ENCODE measurements at regions not wholly inside any gene's neighbourhood (a gene's known extent, or its start where the extent isn't known, plus 50 kb on each side); places are given as distances from the start of the nearest gene placed in this dataset.

DNA sequence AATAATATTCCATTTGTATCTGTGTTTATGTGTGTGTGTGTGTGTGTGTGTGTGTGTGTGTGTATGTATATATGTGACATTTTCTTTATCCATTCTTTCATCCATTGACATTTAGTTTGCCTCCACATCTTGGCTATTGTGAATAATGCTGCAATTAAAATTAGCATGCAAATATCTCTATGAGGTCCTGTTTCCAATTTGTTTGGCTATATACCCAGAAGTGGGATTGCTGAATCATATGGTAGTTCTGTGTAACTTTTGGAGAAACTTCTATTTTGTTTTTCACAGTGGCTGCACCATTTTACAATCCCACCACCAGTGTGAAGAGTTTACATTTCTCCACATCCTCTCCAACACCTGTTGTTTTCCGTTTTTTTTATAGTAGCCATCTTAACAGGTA is 53.1 kb downstream of the CH25H start:
- no peak for DNase-seq (ENCODE audit: low read depth)

DNA sequence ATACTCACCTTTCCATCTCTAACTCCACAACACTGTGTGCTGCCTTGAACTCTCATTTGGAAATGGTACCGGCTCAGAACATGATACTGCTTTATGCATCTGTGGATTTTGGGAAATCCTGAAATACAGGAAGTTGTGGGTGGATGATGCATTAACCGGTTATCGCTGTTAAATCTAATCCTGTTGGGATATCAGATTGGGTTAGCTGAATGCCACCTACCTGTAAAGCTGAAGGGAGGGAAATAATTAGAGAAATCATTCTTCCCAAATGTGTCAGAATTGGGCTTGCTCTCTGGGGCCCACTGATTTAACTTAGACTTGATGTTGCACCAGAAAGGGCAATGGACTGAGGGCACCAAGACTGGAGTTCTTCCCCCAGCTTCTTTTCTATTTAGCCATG is 54.0 kb downstream of the CH25H start:
- peak; percentile 30 for DNase-seq (ENCODE audit: low read depth)

- peak; percentile 47 for DNase-seq (ENCODE audit: low read depth)
Measured at GRCh38 chr10:89151857-89152256, 55.3 kb downstream of the CH25H start.

DNA sequence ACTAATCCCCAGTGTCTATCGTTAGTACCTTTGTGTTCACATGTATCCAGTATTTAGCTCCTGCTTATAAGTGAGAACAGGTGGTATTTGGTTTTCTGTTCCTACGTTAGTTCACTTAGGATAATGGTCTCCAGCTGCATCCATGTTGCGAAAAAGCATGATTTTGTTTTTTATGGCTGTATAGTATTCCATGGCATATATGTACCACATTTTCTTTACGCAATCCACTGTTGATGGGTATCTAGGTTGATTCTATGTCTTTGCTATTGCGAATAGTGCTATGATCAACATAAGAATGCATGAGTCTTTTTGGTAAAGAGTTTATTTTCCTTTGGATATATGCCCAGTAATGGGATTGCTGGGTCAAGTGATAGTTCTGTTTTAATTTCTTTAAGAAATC is 59.1 kb downstream of the CH25H start:
- no peak for DNase-seq (ENCODE audit: low read depth)

DNA sequence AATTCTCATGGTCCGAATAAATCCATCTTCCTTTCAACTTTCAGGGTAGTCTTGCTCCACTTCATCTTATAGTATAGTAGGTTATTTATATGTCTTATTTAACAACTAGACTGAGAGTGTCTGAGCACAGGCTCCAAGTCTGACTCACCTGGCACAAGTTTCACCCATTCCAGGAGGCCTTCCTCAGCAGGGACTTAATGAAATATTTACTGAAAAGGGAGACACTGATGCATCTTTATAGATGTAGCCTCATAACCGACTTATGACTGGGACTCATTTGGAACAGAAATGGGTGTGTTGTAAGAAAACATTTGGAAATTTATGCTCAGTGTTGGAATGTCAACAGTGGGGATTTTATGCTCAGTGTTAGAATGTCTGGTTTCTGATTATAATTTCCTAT is 59.9 kb downstream of the CH25H start:
- peak; percentile 75 for DNase-seq (ENCODE audit: low read depth)

- no peak for DNase-seq (ENCODE audit: low read depth)
Measured at GRCh38 chr10:89144836-89145235, 62.3 kb downstream of the CH25H start.

DNA sequence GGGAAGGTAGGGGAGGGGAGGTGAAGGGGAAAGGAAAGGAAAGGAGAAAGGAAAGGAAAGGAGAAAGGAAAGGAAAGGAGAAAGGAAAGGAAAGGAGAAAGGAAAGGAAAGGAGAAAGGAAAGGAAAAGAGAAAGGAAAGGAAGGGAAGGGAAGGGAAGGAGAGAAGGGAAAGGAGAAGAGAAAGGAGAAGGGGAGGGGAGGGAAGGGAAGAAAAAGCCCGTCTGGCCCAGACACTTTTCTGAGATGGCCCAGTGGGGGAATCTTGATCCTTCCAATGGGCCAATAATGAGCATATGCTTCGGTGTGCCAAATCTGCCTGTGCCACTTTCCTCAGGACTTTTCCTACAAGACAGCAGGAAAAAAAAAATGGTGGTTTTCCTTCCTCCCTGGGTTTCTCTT is 64.5 kb downstream of the CH25H start:
- no peak for DNase-seq (ENCODE audit: low read depth)

DNA sequence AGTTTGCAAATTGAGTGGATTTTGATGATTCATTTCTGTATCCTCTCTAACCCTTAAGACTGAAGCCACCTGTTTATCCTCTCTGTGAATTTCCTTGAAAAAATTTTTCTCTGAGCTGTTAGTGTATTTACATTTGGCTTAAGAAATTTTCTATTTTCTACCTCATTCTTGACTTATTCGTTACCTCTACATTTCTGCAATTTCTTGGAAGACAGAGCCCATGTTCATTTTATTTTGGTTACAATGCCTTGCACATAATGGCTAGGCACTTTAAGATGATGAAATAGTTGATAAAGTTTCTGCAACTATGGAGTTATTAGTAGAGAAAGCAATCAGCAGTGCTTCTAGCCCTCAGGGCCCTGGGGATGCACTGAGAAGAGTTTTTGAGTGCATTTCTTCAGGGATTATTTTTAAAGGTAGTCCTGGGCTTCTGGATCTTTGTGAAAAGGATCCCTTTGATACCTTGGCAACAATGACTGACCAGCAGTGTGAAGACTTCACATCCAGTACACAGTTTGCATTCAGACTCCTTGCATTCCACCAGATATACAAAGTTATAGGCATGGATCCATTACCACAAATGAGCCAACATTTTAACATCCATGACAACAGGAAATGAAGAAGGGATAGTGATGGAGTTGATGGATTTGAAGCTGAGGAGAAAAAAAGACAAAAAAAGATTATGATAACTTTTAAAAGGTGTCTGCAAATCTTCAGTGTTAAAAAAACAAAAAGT is 68.2 kb downstream of the CH25H start:
- no peak for DNase-seq (ENCODE audit: low read depth)

DNA sequence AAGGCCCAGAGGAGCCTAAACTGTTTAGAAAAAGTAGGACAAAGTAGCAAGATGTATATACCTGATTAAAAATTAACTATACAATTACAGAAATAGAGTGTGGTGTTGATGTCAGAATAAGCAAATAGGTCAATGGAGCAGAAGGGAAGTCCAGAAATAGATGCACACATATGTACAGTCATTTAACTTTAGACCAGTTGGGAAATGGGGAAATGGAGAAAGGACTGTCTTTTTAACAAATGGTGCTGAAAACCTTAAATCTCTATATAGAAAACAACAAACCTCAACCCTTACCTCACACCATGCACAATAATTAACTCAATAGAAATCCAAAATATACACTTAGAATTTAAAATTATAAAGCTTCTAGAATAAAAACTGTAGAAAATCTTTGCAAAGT is 72.2 kb downstream of the CH25H start:
- DNase-seq (ENCODE audit: low read depth), result no peak

DNA sequence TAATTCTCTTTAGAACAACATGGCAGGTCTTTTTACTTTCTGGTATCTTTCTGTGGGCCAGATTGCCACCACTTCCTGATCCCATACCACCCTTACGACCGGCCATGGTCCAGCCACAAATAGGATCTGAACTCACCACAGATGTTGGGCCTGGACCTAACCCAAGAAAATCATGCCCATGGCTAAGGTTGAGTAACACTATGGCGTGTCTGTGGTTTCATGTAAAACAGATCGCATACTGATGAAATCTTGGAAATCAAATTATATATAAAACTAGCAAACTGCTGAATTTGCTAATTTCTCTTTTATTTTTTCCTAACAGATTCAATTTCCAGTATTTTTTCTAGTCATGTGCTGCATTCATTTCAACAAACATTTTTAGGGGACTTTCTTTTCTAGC is 77.2 kb downstream of the CH25H start:
- DNase-seq (ENCODE audit: low read depth), result peak; percentile 94

- DNase-seq (ENCODE audit: low read depth), result peak; percentile 42
Measured at GRCh38 chr10:89122433-89123051, 84.6 kb downstream of the CH25H start.

- no peak for DNase-seq (ENCODE audit: low read depth)
Measured at GRCh38 chr10:89121764-89122020, 85.4 kb downstream of the CH25H start.

- DNase-seq (ENCODE audit: low read depth), result peak; percentile 14
Measured at GRCh38 chr10:89120931-89121763, 86.0 kb downstream of the CH25H start.

- no peak for DNase-seq (ENCODE audit: low read depth)
Measured at GRCh38 chr10:89119651-89120050, 87.5 kb downstream of the CH25H start.

- DNase-seq (ENCODE audit: low read depth), result peak; percentile 87
Measured at GRCh38 chr10:89118091-89118490, 89.0 kb downstream of the CH25H start.

- DNase-seq (ENCODE audit: low read depth), result peak; percentile 89
Measured at GRCh38 chr10:89115876-89116627, 91.1 kb downstream of the CH25H start.

GRCh38 chr10:89114846-89115625 is 92.1 kb downstream of the CH25H start:
- DNase-seq (ENCODE audit: low read depth), result peak; percentile 40

GRCh38 chr10:89102735-89103134 is 104.4 kb downstream of the CH25H start:
- no peak for DNase-seq (ENCODE audit: low read depth)

- no peak for DNase-seq (ENCODE audit: low read depth)
Measured at GRCh38 chr10:89101943-89102342, 105.2 kb downstream of the CH25H start.

DNA sequence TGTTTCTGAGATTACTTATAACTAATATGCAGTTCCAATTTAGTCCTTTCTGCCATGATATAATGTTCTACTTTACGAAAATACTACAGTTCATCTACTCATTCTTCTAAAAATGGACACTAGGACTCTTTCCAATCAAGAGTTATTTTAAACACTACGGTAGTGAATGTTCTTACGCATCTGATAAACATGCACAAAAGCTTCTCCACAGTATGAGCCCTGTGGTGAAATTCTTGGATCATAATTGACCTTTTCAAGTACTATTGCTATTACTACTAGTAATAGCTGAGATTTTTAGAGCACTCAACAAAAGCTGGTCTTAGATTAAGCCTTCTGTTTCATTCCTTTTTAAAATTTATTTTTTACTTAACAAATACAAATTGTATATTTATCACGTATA is 106.4 kb downstream of the CH25H start:
- DNase-seq (ENCODE audit: low read depth), result peak; percentile 53

GRCh38 chr10:89097226-89097625 is 106.6 kb downstream of the FAS start:
- DNase-seq (ENCODE audit: low read depth), result no peak
